ENCODE measurements at regions not wholly inside any gene's neighbourhood (a gene's known extent, or its start where the extent isn't known, plus 50 kb on each side); places are given as distances from the start of the nearest gene placed in this dataset.

- TF ChIP-seq, protein P1, sequence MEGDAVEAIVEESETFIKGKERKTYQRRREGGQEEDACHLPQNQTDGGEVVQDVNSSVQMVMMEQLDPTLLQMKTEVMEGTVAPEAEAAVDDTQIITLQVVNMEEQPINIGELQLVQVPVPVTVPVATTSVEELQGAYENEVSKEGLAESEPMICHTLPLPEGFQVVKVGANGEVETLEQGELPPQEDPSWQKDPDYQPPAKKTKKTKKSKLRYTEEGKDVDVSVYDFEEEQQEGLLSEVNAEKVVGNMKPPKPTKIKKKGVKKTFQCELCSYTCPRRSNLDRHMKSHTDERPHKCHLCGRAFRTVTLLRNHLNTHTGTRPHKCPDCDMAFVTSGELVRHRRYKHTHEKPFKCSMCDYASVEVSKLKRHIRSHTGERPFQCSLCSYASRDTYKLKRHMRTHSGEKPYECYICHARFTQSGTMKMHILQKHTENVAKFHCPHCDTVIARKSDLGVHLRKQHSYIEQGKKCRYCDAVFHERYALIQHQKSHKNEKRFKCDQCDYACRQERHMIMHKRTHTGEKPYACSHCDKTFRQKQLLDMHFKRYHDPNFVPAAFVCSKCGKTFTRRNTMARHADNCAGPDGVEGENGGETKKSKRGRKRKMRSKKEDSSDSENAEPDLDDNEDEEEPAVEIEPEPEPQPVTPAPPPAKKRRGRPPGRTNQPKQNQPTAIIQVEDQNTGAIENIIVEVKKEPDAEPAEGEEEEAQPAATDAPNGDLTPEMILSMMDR (conservative IDR thresholded peaks at IDR 0.05 in 1 of 2, IDR thresholded peaks at IDR 0.05 in 1 of 2; ENCODE audit: extremely low read depth in 1 of 2, insufficient read depth in 1 of 2, low read depth in 1 of 2, low read length in 2 of 2) = no peak
- no peak for TF ChIP-seq EZH2 (IDR thresholded peaks at IDR 0.05; ENCODE audit: borderline replicate concordance, low read length)
Measured at GRCh38 chr1:182003025-182003725, 58.3 kb downstream of the ZNF648 start.
